Kidney (tissue), 13 donors: ENCODE measurements at regions not wholly inside any gene's neighbourhood (a gene's known extent, or its start where the extent isn't known, plus 50 kb on each side); places are given as distances from the start of the nearest gene placed in this dataset.

ENCODE experiments used
- DNase-seq, 5 donors: peaks; one replicate each; pipeline ENCODE4 v3.0.0-alpha.2; 2013 to 2020
- FAIRE-seq: peaks from 2 replicates; lab custom pipeline; 2012; peaks lifted over from hg19 to GRCh38; lab: Jason Lieb, UNC
- H3K27ac ChIP-seq, 2 donors: one replicate each; pipeline ENCODE4 v1.7.0; 2013; ENCODE audit warnings: low read depth in 2 of 2, low read length in 2 of 2, inconsistent platforms in 1 of 2
- H3K27me3 ChIP-seq: one replicate; pipeline ENCODE4 v1.7.1; 2013; ENCODE audit warnings: low read length, inconsistent platforms; ENCODE audit not compliant: control insufficient read depth, insufficient read depth
- H3K36me3 ChIP-seq, 3 donors: one replicate each; pipeline versions ENCODE4 v1.7.0 to v1.7.1; 2013; ENCODE audit warnings: low read length in 3 of 3, control low read depth in 1 of 3, inconsistent platforms in 1 of 3; ENCODE audit not compliant: insufficient read depth in 3 of 3, control insufficient read depth in 2 of 3
- H3K4me1 ChIP-seq, 3 donors: one replicate each; pipeline versions ENCODE4 v1.7.0 to v1.7.1; 2013; ENCODE audit warnings: low read length in 3 of 3, inconsistent platforms in 1 of 3, low read depth in 1 of 3; ENCODE audit not compliant: control insufficient read depth in 2 of 3, insufficient read depth in 2 of 3
- H3K4me3 ChIP-seq, 3 donors: one replicate each; pipeline versions ENCODE4 v1.7.0 to v1.8.1; 2013; ENCODE audit warnings: low read length in 3 of 3, control low read depth in 1 of 3, inconsistent platforms in 1 of 3
- H3K9ac ChIP-seq, 3 donors: one replicate each; pipeline versions ENCODE4 v1.7.0 to v1.7.1; 2013; ENCODE audit warnings: low read length in 3 of 3, control low read depth in 1 of 3, inconsistent platforms in 1 of 3
- H3K9me3 ChIP-seq, 3 donors: one replicate each; pipeline versions ENCODE4 v1.7.0 to v1.7.1; 2013; ENCODE audit warnings: low read length in 3 of 3, control low read depth in 1 of 3, inconsistent platforms in 1 of 3; ENCODE audit not compliant: control insufficient read depth in 2 of 3, insufficient read depth in 1 of 3
- intact Hi-C: fragments of 100-400 bp; cut with DNase I; formaldehyde crosslinking; loops from one replicate; pipeline ENCODE4 v1.11.1; 2022
- TF ChIP-seq, protein P1 (sequence below): IDR thresholded peaks from 3 replicates; pipeline ENCODE4 v1.5.1; 2012; ENCODE audit warnings: mild to moderate bottlenecking, moderate library complexity, borderline replicate concordance; ENCODE audit not compliant: insufficient read depth; ENCODE audit errors: extremely low read depth
- donor health status: control.
- donor health status: control.
- donor health status: control.
- donor health status: control.
- donor health status: control.
- donor health status: DM: yes; HTN: yes; CAD: no.
- donor health status: Normal renal cell carcinoma (clear cell type).

DNA sequence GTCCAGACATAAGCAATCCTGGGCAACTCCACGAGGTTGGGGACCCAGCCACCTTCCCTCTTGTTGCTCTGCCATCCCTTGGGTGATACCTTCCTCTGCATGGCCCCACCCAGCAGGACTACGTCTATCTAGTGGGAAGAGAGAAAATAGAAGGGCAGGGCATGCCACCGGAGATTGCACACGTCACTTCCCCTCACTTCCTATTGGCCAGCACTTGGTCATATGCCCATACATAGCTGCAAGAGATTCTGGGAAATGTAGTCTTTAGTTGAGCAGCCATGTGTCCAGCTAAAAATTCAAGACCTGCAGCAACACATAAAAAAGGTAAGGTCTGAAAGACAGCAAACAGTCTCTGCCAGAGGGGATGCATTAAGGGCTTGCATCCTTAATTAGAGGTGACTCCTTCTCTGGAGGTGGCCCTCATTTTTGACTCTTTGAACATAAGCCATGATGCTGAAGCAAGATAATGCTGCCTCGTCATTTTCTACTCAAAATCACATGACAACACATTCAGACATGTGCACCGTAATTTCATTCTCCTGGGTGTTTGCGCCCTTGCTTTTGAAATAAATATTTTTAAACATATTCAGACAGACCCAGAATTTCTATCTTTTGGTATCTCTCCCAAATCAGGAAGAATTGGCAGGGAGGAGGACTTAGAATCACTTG is 91.8 kb upstream of the PWP1 start:
- DNase-seq (no peak), FAIRE-seq (no peak)
- Histone ChIP-seq H3K27me3 (no peaks in the 10 kb centered on the region), H3K36me3 (no peaks in the 10 kb centered on the region), H3K9ac (no peak overlapping the region), H3K4me1 (no peaks in the 10 kb centered on the region), H3K4me3 (no peak overlapping the region), H3K27ac (no peak overlapping the region), H3K9me3 (peaks cover 0 to 9% (median 0%) of the 10 kb centered on the region in 3 donors)
- TF ChIP-seq, protein P1, sequence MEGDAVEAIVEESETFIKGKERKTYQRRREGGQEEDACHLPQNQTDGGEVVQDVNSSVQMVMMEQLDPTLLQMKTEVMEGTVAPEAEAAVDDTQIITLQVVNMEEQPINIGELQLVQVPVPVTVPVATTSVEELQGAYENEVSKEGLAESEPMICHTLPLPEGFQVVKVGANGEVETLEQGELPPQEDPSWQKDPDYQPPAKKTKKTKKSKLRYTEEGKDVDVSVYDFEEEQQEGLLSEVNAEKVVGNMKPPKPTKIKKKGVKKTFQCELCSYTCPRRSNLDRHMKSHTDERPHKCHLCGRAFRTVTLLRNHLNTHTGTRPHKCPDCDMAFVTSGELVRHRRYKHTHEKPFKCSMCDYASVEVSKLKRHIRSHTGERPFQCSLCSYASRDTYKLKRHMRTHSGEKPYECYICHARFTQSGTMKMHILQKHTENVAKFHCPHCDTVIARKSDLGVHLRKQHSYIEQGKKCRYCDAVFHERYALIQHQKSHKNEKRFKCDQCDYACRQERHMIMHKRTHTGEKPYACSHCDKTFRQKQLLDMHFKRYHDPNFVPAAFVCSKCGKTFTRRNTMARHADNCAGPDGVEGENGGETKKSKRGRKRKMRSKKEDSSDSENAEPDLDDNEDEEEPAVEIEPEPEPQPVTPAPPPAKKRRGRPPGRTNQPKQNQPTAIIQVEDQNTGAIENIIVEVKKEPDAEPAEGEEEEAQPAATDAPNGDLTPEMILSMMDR = no peak
- intact Hi-C loops = no loop called here

DNA sequence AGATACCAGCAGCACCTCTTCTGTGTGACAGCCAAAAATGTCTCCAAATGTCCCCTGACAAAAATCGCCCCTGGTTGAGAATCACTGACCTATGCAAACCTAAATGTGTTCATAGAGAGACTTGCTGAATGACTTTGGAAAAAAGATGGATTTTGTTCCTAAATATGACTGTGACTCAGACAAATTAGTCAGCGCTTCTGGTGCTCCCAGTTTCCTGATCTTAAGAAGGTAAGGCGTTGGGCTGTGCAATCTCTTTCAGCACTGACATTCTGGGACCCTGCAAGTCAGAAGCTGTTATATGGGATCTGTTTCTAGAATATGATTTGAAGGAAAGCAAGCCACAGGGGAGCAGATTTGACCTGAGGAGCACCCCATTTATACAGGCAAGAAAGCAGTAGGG is 90.6 kb upstream of the PWP1 start:
- FAIRE-seq (no peak), DNase-seq (no peak)
- H3K9ac ChIP-seq = no peak overlapping the region
- H3K9me3 ChIP-seq = peaks cover 0 to 9% (median 0%) of the 10 kb centered on the region in 3 donors
- H3K36me3 ChIP-seq = no peaks in the 10 kb centered on the region
- intact Hi-C loops = no loop called here
- H3K4me3 ChIP-seq = no peak overlapping the region
- H3K27ac ChIP-seq = no peak overlapping the region
- H3K4me1 ChIP-seq = no peaks in the 10 kb centered on the region
- no peaks in the 10 kb centered on the region for H3K27me3 ChIP-seq
- TF ChIP-seq, protein P1 = no peak

DNA sequence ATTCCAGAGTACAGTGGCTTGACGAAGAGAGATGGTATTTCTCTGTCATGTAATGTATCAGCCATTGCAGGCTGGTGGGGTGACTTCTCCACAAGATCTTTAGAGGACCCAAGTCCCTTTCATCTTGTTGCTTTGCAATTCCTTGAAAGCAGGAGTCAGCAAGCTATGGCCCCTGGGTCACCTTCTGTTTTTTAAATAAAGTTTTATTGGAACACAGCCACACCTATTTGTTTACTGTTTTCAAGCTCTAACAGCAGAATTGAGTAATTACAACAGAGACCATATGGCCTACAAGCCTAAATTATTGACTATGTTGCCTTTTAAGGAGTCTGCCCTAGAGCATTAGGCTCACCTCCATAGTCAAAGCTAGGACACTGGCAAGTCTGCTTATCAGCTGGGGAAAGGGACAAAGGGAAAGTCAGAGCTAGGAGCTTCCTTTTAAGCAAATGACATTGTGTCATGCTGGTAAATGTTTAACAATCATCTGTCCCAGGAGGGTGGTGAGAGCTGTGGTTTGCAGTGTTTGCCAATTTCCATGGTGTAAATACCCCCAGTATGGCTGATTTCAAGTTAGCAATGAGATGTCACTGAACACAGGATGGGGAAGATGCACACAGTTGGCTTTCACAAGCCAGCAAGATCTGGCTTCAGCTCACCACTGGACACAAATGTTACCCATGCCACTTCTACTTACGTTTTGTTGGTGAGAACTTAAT is 87.7 kb upstream of the PWP1 start:
- Histone ChIP-seq H3K4me3 (no peak overlapping the region), H3K4me1 (no peaks in the 10 kb centered on the region), H3K36me3 (no peaks in the 10 kb centered on the region), H3K9me3 (peaks cover 0 to 9% (median 0%) of the 10 kb centered on the region in 3 donors), H3K27ac (no peak overlapping the region), H3K9ac (no peak overlapping the region), H3K27me3 (no peaks in the 10 kb centered on the region)
- TF ChIP-seq, protein P1 = no peak
- intact Hi-C loops = no loop called here
- FAIRE-seq = no peak
- DNase-seq = no peak
